DOHH2 (cell line): ENCODE measurements at regions not wholly inside any gene's neighbourhood (a gene's known extent, or its start where the extent isn't known, plus 50 kb on each side); places are given as distances from the start of the nearest gene placed in this dataset.

Experiments used
- H3F3A ChIP-seq: fragments of 200-600 bp; sonication (generic), shearing (Covaris generic); 2 replicates; pipeline ENCODE4 v1.6.0; 2016; ENCODE audit warnings: antibody characterized with exemption, mild to moderate bottlenecking; ENCODE audit not compliant: control insufficient read depth, insufficient read depth
- H3K27ac ChIP-seq: fragments of 200-600 bp; sonication (generic); 2 replicates; pipeline ENCODE4 v1.5.1; 2014; ENCODE audit warnings: low read depth, mild to moderate bottlenecking, low read length, moderate library complexity
- H3K27me3 ChIP-seq: fragments of 200-600 bp; sonication (generic); 2 replicates; pipeline ENCODE4 v1.6.1; 2014; ENCODE audit warnings: mild to moderate bottlenecking, low read length, mixed read lengths; ENCODE audit not compliant: control insufficient read depth
- H3K36me3 ChIP-seq: fragments of 200-600 bp; sonication (generic); 2 replicates; pipeline ENCODE4 v1.6.1; 2014; ENCODE audit warnings: mild to moderate bottlenecking, low read length, moderate library complexity, mixed read lengths; ENCODE audit not compliant: control insufficient read depth
- H3K4me1 ChIP-seq: fragments of 200-600 bp; sonication (generic); 2 replicates; pipeline ENCODE4 v1.6.1; 2014; ENCODE audit warnings: mild to moderate bottlenecking, low read length, mixed read lengths; ENCODE audit not compliant: control insufficient read depth
- H3K4me2 ChIP-seq: fragments of 200-600 bp; sonication (generic); 2 replicates; pipeline ENCODE4 v1.6.0; 2014; ENCODE audit warnings: mild to moderate bottlenecking, low read length, moderate library complexity
- H3K4me3 ChIP-seq: fragments of 200-600 bp; sonication (generic); 2 replicates; pipeline ENCODE4 v1.5.1; 2014; ENCODE audit warnings: mild to moderate bottlenecking, low read length, mixed read lengths
- H3K79me2 ChIP-seq: fragments of 200-600 bp; sonication (generic); 2 replicates; pipeline ENCODE4 v1.6.1; 2014; ENCODE audit warnings: mild to moderate bottlenecking, low read length, mixed read lengths; ENCODE audit not compliant: control insufficient read depth
- H3K9me2 ChIP-seq: fragments of 200-600 bp; sonication (generic); replicated peaks from 2 replicates; pipeline ENCODE4 v1.6.1; 2014; ENCODE audit warnings: mild to moderate bottlenecking, low read length, mixed read lengths; ENCODE audit not compliant: control insufficient read depth
- H3K9me3 ChIP-seq: fragments of 200-600 bp; sonication (generic); 2 replicates; pipeline ENCODE4 v1.6.1; 2014; ENCODE audit warnings: antibody characterized with exemption, low read length, mixed read lengths; ENCODE audit not compliant: control insufficient read depth, insufficient read depth
- H4K20me1 ChIP-seq: fragments of 200-600 bp; sonication (generic); 2 replicates; pipeline ENCODE4 v1.6.0; 2014; ENCODE audit warnings: low read depth, mild to moderate bottlenecking, antibody characterized with exemption, low read length, moderate library complexity; ENCODE audit not compliant: control insufficient read depth, insufficient read depth
- CTCF ChIP-seq: fragments of 200-600 bp; sonication (generic); IDR thresholded peaks from one replicate; pipeline ENCODE4 v1.5.1; 2014; ENCODE audit warnings: antibody characterized with exemption, mild to moderate bottlenecking, low read depth, low read length; ENCODE audit not compliant: poor library complexity, severe bottlenecking
- EZH2phosphoT487 ChIP-seq: fragments of 200-600 bp; sonication (generic); IDR thresholded peaks from 2 replicates; pipeline ENCODE4 v1.6.1; 2017; ENCODE audit warnings: borderline replicate concordance, mild to moderate bottlenecking, antibody characterized with exemption, low read length, moderate library complexity, mixed read lengths

- peaks cover 10% of the 10 kb centered on the region for H3K4me1 ChIP-seq
- H3K9me3 ChIP-seq = no peaks in the 10 kb centered on the region
- no peaks in the 10 kb centered on the region for H4K20me1 ChIP-seq
- no peaks in the 10 kb centered on the region for H3K9me2 ChIP-seq
- no peak overlapping the region for H3K4me2 ChIP-seq
- no peaks in the 10 kb centered on the region for H3K79me2 ChIP-seq
- no peak overlapping the region for H3K27ac ChIP-seq
- no peaks in the 10 kb centered on the region for H3K36me3 ChIP-seq
- no peaks in the 10 kb centered on the region for H3K27me3 ChIP-seq
- H3F3A ChIP-seq = no peaks in the 10 kb centered on the region
- TF ChIP-seq CTCF = no peak
- no peak for TF ChIP-seq EZH2phosphoT487
- no peak overlapping the region for H3K4me3 ChIP-seq
Observed at GRCh38 chr2:16169381-16169960, 229.1 kb downstream of the MYCN start.

- Histone ChIP-seq H3F3A (no peaks in the 10 kb centered on the region), H3K27me3 (no peaks in the 10 kb centered on the region), H3K4me3 (no peak overlapping the region), H3K79me2 (no peaks in the 10 kb centered on the region), H3K4me2 (no peak overlapping the region), H3K9me3 (no peaks in the 10 kb centered on the region), H4K20me1 (no peaks in the 10 kb centered on the region), H3K36me3 (no peaks in the 10 kb centered on the region), H3K9me2 (no peaks in the 10 kb centered on the region), H3K27ac (no peak overlapping the region), H3K4me1 (peaks cover 10% of the 10 kb centered on the region)
- TF ChIP-seq EZH2phosphoT487 (no peak), CTCF (no peak)
Observed at GRCh38 chr2:16168506-16169264, 228.3 kb downstream of the MYCN start.

GRCh38 chr2:16167870-16168426 is 227.6 kb downstream of the MYCN start:
- H3K27ac ChIP-seq = no peak overlapping the region

More at GRCh38 chr2:16167870-16168426, 227.6 kb downstream of the MYCN start:
- no peak for TF ChIP-seq EZH2phosphoT487
- TF ChIP-seq CTCF = no peak
- Histone ChIP-seq H3K4me3 (no peak overlapping the region), H3F3A (no peaks in the 10 kb centered on the region), H4K20me1 (no peaks in the 10 kb centered on the region), H3K9me2 (no peaks in the 10 kb centered on the region), H3K4me1 (peaks cover 10% of the 10 kb centered on the region), H3K9me3 (no peaks in the 10 kb centered on the region), H3K4me2 (no peak overlapping the region), H3K79me2 (no peaks in the 10 kb centered on the region), H3K36me3 (no peaks in the 10 kb centered on the region), H3K27me3 (no peaks in the 10 kb centered on the region)
